ENCODE measurements at regions not wholly inside any gene's neighbourhood (a gene's known extent, or its start where the extent isn't known, plus 50 kb on each side); places are given as distances from the start of the nearest gene placed in this dataset.

DNA sequence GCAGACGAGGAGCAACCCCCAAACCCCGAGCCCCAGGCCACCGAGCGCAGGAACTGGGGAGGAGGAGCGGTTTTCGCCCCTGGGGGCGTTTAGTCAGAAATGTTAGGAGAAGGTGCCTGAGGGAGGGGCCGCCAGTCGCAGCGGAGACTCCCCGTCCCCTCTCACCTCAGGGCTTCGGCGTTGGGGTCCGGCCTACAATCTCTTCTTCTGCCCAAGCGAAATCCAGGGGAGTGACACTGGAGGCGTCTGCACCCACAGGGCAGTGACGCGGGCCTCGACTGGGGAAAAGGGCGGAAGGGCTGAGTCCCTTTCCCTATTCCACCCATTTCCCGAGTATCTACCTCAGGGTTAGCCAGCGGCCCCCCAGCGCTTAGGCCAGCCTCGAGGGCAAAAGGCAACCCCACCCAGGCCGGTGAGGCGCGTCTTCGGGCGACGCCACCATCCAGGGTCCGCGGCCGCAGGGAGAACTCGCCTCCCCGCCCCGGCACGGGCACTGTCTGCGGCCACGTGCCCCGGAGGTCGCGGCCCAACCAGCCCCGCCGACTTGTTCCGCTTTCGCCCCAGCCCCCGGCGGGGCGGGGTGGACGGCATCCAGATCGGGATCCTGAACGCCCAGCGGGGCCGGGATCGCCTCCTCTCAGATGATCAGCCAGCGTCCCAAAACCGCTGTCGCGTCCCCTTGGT lies 118.7 kb upstream of the BARHL2 start:
- H3K27ac ChIP-seq, result no peak overlapping the region
- TF ChIP-seq, protein P1, sequence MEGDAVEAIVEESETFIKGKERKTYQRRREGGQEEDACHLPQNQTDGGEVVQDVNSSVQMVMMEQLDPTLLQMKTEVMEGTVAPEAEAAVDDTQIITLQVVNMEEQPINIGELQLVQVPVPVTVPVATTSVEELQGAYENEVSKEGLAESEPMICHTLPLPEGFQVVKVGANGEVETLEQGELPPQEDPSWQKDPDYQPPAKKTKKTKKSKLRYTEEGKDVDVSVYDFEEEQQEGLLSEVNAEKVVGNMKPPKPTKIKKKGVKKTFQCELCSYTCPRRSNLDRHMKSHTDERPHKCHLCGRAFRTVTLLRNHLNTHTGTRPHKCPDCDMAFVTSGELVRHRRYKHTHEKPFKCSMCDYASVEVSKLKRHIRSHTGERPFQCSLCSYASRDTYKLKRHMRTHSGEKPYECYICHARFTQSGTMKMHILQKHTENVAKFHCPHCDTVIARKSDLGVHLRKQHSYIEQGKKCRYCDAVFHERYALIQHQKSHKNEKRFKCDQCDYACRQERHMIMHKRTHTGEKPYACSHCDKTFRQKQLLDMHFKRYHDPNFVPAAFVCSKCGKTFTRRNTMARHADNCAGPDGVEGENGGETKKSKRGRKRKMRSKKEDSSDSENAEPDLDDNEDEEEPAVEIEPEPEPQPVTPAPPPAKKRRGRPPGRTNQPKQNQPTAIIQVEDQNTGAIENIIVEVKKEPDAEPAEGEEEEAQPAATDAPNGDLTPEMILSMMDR (conservative IDR thresholded peaks at IDR 0.05), result no peak

DNA sequence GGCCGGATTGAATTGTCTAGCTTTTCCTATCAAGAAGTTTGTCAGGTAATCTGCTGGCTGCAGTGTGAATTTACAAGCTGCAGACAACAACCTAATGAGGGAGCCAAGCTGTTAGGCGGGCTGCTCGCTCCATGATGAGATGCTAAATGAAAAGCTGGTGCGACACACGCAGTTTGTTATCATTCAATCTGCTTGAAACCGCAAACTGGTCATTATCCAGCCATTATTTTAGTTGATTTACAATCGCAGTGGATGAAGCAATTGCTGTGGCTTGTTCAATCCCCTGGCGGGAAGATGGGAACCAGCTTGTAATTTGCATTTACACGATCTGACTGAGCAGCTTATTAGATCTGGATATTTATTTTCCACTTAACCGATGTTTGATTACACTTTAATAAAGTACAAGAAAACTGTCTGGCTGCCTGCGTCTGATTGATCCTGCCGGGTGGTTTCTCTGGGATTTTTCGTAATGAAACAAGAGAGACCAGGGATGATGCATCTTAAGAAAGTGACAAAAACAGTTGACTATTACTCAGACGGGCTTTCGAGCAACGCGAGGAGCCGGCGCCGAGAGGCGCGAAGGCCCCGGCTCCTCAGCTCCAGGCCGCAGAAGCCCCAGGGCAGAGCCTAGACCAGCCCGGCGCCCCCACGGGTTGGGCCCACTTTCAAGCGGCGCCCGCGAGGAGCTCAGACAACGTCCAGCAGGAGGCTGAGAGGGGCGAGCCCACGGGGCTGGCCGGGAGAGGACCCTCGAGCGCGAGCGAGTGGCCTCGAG lies 118.0 kb upstream of the BARHL2 start:
- TF ChIP-seq, protein P1 (conservative IDR thresholded peaks at IDR 0.05), result no peak
- H3K27ac ChIP-seq, result no peak overlapping the region

DNA sequence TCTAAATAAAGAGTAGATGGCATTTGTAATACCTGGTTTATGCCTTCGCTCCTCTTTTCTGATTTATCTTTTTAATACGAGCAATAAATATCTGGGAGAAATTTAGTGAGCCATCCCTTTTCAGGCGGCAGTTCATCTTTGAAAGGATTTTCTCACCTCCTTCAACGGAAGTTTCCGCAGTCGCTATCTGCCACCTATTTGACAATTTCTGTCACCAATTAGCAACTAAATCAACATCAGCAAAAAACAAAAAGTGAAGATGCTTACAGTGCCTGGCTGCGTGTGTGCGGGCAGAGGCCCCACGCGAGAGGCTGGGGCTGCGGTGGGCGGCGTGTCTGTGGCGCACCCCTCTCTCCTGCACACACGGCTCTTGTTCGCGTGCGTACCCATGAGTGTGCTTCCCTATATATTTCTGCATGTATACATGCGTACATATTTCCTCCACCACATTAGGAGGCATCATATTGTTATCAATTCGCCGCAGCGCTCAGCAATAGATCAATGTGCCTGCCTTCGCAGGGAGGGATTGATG lies 117.3 kb upstream of the BARHL2 start:
- H3K27ac ChIP-seq, result no peak overlapping the region
- TF ChIP-seq, protein P1 (conservative IDR thresholded peaks at IDR 0.05), result no peak

DNA sequence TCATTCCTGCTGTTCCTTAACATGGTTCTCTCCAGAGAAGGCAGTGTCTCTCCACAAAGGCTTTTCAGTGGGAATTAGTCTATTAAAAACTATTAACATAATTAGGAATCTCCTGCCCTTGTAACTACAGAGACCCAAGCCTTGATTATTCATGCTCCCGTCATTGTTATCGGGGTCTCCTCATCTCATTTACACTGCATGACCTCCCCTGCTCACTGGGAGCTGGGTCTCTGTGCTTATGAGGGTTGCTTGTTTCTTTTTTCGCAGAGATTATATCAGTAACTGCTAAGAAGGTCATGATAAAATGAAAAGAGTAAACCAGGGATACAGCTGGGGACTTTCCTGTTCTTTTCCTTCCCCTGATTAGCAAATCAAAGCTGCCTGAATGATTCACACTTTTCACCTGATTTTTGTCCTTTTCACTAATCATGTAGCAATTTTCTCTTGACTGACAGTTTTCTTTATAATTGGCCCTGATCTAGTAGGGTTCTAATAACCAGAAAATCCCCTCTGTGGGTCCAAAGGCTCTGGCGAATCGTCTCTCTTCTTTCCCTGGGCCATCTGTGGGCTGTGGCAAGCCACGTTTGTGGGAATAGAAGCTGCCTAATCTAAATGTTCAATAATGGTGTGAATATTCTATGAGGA lies 116.5 kb upstream of the BARHL2 start:
- no peak overlapping the region for H3K27ac ChIP-seq
- TF ChIP-seq, protein P1 (conservative IDR thresholded peaks at IDR 0.05), result no peak

DNA sequence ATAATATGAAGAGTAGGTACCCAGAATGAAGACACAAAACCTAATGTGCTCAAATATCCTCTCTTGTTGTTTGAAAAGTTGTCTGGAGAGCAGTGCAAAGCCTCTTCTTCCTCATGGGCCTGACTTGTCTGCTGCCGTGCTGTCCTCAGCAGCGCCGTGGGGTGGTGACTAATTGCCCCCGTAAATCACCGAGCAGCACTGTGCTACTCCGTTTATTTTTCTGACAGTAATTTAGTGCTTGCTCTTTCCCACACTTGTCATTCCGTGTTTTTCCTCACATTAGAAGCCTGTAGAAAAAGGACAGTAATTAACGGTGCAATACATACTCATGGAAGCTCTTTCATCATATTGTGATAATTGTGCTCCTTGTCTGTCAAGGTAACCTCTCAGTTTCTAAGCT lies 114.8 kb upstream of the BARHL2 start:
- no peak overlapping the region for H3K27ac ChIP-seq
- TF ChIP-seq, protein P1 (conservative IDR thresholded peaks at IDR 0.05), result no peak

DNA sequence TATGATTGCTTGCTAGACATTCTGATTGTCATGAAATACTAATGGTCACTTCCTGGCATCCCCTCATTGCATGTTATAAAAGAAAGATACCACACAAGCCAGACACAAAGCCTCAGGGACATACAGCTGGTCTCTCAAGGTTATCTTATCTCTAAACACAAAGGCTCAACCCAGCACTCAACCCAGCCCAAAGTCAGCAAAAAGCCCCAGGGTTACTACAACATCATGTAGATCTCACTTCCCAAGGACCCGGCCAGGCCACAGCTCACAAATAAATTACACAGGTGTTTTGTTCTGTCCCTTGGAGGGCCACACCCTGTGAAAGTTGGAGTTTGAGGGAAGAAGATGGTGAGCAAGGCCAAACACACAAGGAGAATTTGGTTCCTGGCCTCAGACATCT lies 109.7 kb upstream of the BARHL2 start:
- H3K27ac ChIP-seq, result no peak overlapping the region
- TF ChIP-seq, protein P1 (conservative IDR thresholded peaks at IDR 0.05), result no peak

DNA sequence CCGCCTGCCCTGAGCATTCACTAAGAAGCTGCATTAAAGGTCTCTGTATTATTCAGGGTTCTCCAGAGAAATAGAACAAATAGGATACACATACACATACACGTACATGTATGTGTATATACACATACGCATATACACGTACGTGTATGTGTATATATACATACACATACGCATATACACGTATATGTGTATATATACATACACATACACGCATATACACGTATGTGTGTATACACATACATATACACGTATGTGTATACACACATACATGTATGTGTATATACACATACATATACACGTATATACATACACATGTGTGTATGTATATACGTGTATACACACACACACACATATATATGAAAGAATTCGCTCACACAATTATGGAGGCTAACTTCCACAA lies 108.9 kb upstream of the BARHL2 start:
- H3K27ac ChIP-seq, result no peak overlapping the region
- TF ChIP-seq, protein P1 (conservative IDR thresholded peaks at IDR 0.05), result no peak

Measured in VCaP (cell line).